ENCODE measurements at regions not wholly inside any gene's neighbourhood (a gene's known extent, or its start where the extent isn't known, plus 50 kb on each side); places are given as distances from the start of the nearest gene placed in this dataset.

DNA sequence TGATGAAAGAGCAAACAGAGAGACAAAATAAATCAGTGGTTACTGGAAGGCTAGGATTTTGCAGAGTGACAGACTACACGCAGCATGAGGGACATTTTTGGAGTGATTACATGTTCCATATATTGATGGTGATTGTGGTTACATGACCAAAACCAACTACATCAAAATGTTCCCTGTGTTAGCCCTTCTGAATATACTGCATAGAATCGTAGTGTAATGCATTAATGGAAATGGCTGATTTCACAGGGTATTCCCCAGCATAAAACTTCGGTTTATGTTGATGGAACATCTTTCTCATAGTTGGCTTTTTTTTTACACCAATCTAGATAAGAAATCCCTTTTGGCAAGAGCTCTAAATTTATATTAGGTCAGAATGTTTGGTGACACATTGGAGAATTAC, 191.3 kb upstream of the CMC1 start:
- Histone ChIP-seq H3K27ac (ENCODE audit: extremely low read length, insufficient read depth, low read length) (no peak overlapping the region), H3K9me3 (ENCODE audit: low read length) (no peaks in the 10 kb centered on the region), H3K27me3 (ENCODE audit: control insufficient read depth in 1 of 2, insufficient read depth in 2 of 2, low read length in 2 of 2) (no peaks in the 10 kb centered on the region), H3K36me3 (replicated peaks in 1 of 2; ENCODE audit: control insufficient read depth in 1 of 2, insufficient read depth in 2 of 2, low read length in 2 of 2) (no peaks in the 10 kb centered on the region), H3K79me2 (ENCODE audit: insufficient read depth, low read length) (no peaks in the 10 kb centered on the region), H3K9ac (ENCODE audit: insufficient read depth, low read depth, low read length) (no peak overlapping the region), H3K4me3 (replicated peaks in 1 of 3; ENCODE audit: insufficient read depth in 1 of 3, low read depth in 2 of 3, low read length in 3 of 3) (no peak overlapping the region), H2AFZ (ENCODE audit: low read length) (no peak overlapping the region), H3K4me1 (ENCODE audit: insufficient read depth, low read length) (peaks cover 6% of the 10 kb centered on the region), H4K20me1 (ENCODE audit: insufficient read depth, low read length) (no peaks in the 10 kb centered on the region), H3K4me2 (ENCODE audit: low read depth, low read length) (no peak overlapping the region)
- intact Hi-C loops (cut with micrococcal nuclease; ENCODE audit: unreplicated experiment), result no loop called here
- BruUV-seq (replicated peaks), result no TSS peak
- FAIRE-seq, result no peak
- no peak for ATAC-seq
- ChIA-PET CTCF (ENCODE audit: low intra/inter-chr PET ratio, low total read pairs) (no interaction called here), POLR2A (no interaction called here)
- TF ChIP-seq CREB1 (IDR thresholded peaks at IDR 0.05) (0 out of 2 replicates have a peak, but pooled peaks have one; percentile 21), CREB1 (CRISPR knock-in tag; IDR thresholded peaks at IDR 0.05) (no peak), ZNF619 (CRISPR knock-in tag; IDR thresholded peaks at IDR 0.05) (no peak), SKI (IDR thresholded peaks at IDR 0.05; ENCODE audit: partially characterized antibody) (no peak), ATF7 (IDR thresholded peaks at IDR 0.05) (peak; percentile 36), ATF7 (CRISPR knock-in tag; IDR thresholded peaks at IDR 0.05) (no peak), GTF3A (CRISPR knock-in tag; conservative IDR thresholded peaks at IDR 0.05) (no peak), MEF2D (CRISPR knock-in tag; IDR thresholded peaks at IDR 0.05) (no peak)
- in situ Hi-C loops (cut with HindIII; ENCODE audit: extremely low pct_ligation_motif_present, low pct_unique_long_range_greater_than_20kb), result no loop called here
- WGBS (ENCODE audit: low lambda C conversion rate), result 52% methylated on average over 3 of the region's 3 CpGs
- DNase-seq (ENCODE audit: low spot score), result no peak

GRCh38 chr3:28050885-28051284, 190.5 kb upstream of the CMC1 start:
- 5% methylated on average over 2 of the region's 2 CpGs for WGBS (ENCODE audit: low lambda C conversion rate)
- H3K9ac ChIP-seq (ENCODE audit: insufficient read depth, low read depth, low read length), result no peak overlapping the region
- no peaks in the 10 kb centered on the region for H3K79me2 ChIP-seq (ENCODE audit: insufficient read depth, low read length)
- H4K20me1 ChIP-seq (ENCODE audit: insufficient read depth, low read length), result no peaks in the 10 kb centered on the region
- no peak overlapping the region for H3K4me2 ChIP-seq (ENCODE audit: low read depth, low read length)
- H3K4me3 ChIP-seq (replicated peaks in 1 of 3; ENCODE audit: insufficient read depth in 1 of 3, low read depth in 2 of 3, low read length in 3 of 3), result no peak overlapping the region
- ATAC-seq, result peak; percentile 54
- H3K27me3 ChIP-seq (ENCODE audit: control insufficient read depth in 1 of 2, insufficient read depth in 2 of 2, low read length in 2 of 2), result no peaks in the 10 kb centered on the region
- no peak overlapping the region for H2AFZ ChIP-seq (ENCODE audit: low read length)
- POLR2A ChIA-PET, result no interaction called here
- intact Hi-C loops (cut with micrococcal nuclease; ENCODE audit: unreplicated experiment) (no loop called here), in situ Hi-C loops (cut with HindIII; ENCODE audit: extremely low pct_ligation_motif_present, low pct_unique_long_range_greater_than_20kb) (no loop called here)
- no peak for FAIRE-seq
- CTCF ChIA-PET (ENCODE audit: low intra/inter-chr PET ratio, low total read pairs), result no interaction called here
- no peaks in the 10 kb centered on the region for H3K36me3 ChIP-seq (replicated peaks in 1 of 2; ENCODE audit: control insufficient read depth in 1 of 2, insufficient read depth in 2 of 2, low read length in 2 of 2)
- DNase-seq (ENCODE audit: low spot score), result peak; percentile 54
- no peaks in the 10 kb centered on the region for H3K9me3 ChIP-seq (ENCODE audit: low read length)
- no TSS peak for BruUV-seq (replicated peaks)
- peaks cover 6% of the 10 kb centered on the region for H3K4me1 ChIP-seq (ENCODE audit: insufficient read depth, low read length)
- H3K27ac ChIP-seq (ENCODE audit: extremely low read length, insufficient read depth, low read length), result no peak overlapping the region
- TF ChIP-seq, protein P1, sequence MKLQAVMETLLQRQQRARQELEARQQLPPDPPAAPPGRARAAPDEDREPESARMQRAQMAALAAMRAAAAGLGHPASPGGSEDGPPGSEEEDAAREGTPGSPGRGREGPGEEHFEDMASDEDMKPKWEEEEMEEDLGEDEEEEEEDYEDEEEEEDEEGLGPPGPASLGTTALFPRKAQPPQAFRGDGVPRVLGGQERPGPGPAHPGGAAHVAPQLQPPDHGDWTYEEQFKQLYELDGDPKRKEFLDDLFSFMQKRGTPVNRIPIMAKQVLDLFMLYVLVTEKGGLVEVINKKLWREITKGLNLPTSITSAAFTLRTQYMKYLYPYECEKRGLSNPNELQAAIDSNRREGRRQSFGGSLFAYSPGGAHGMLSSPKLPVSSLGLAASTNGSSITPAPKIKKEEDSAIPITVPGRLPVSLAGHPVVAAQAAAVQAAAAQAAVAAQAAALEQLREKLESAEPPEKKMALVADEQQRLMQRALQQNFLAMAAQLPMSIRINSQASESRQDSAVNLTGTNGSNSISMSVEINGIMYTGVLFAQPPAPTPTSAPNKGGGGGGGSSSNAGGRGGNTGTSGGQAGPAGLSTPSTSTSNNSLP (IDR thresholded peaks at IDR 0.05; ENCODE audit: low read depth, low read length), result peak; percentile 49; the same call in 1 of the 2 replicates
- no peak for TF ChIP-seq RFXANK (CRISPR knock-in tag; IDR thresholded peaks at IDR 0.05)
- TF ChIP-seq, protein P2, sequence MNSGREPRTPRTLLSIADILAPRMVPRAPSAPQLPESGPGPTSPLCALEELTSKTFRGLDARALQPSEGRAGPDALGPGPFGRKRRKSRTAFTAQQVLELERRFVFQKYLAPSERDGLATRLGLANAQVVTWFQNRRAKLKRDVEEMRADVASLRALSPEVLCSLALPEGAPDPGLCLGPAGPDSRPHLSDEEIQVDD (CRISPR knock-in tag; IDR thresholded peaks at IDR 0.05; ENCODE audit: borderline replicate concordance), result no peak
- TF ChIP-seq, protein P3, sequence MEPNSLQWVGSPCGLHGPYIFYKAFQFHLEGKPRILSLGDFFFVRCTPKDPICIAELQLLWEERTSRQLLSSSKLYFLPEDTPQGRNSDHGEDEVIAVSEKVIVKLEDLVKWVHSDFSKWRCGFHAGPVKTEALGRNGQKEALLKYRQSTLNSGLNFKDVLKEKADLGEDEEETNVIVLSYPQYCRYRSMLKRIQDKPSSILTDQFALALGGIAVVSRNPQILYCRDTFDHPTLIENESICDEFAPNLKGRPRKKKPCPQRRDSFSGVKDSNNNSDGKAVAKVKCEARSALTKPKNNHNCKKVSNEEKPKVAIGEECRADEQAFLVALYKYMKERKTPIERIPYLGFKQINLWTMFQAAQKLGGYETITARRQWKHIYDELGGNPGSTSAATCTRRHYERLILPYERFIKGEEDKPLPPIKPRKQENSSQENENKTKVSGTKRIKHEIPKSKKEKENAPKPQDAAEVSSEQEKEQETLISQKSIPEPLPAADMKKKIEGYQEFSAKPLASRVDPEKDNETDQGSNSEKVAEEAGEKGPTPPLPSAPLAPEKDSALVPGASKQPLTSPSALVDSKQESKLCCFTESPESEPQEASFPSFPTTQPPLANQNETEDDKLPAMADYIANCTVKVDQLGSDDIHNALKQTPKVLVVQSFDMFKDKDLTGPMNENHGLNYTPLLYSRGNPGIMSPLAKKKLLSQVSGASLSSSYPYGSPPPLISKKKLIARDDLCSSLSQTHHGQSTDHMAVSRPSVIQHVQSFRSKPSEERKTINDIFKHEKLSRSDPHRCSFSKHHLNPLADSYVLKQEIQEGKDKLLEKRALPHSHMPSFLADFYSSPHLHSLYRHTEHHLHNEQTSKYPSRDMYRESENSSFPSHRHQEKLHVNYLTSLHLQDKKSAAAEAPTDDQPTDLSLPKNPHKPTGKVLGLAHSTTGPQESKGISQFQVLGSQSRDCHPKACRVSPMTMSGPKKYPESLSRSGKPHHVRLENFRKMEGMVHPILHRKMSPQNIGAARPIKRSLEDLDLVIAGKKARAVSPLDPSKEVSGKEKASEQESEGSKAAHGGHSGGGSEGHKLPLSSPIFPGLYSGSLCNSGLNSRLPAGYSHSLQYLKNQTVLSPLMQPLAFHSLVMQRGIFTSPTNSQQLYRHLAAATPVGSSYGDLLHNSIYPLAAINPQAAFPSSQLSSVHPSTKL (CRISPR knock-in tag; IDR thresholded peaks at IDR 0.05), result 0 out of 2 replicates have a peak, but pooled peaks have one; percentile 14
- TF ChIP-seq MAFF (IDR thresholded peaks at IDR 0.05; ENCODE audit: low read depth, low read length), result 0 out of 2 replicates have a peak, but pooled peaks have one; percentile 25
- no peak for TF ChIP-seq PTBP1 (IDR thresholded peaks at IDR 0.05; ENCODE audit: low read depth, low read length, poor library complexity, severe bottlenecking)
- no peak for TF ChIP-seq PCBP2 (optimal IDR thresholded peaks at IDR 0.05; ENCODE audit: low read depth, low read length, poor library complexity, severe bottlenecking)
- TF ChIP-seq ZNF253 (CRISPR knock-in tag; IDR thresholded peaks at IDR 0.05; ENCODE audit: borderline replicate concordance), result no peak

Measured in HepG2 (cell line).